ENCODE measurements at regions not wholly inside any gene's neighbourhood (a gene's known extent, or its start where the extent isn't known, plus 50 kb on each side); places are given as distances from the start of the nearest gene placed in this dataset.

- TF ChIP-seq LEF1 (IDR thresholded peaks at IDR 0.05; ENCODE audit: borderline replicate concordance) (no peak), SUZ12 (IDR thresholded peaks at IDR 0.05) (no peak), TARDBP (IDR thresholded peaks at IDR 0.05) (no peak), FOXM1 (IDR thresholded peaks at IDR 0.05; ENCODE audit: borderline replicate concordance) (no peak), BHLHE40 (IDR thresholded peaks at IDR 0.05; ENCODE audit: borderline replicate concordance) (no peak), HDGF (IDR thresholded peaks at IDR 0.05; ENCODE audit: borderline replicate concordance) (no peak), ZNF384 (IDR thresholded peaks at IDR 0.05) (no peak), ELF4 (IDR thresholded peaks at IDR 0.05) (no peak)
Measured at GRCh38 chr18:51273437-51273836, 76.0 kb upstream of the MEX3C start.
